H1 (cell line): ENCODE measurements at regions not wholly inside any gene's neighbourhood (a gene's known extent, or its start where the extent isn't known, plus 50 kb on each side); places are given as distances from the start of the nearest gene placed in this dataset.

Experiments used
- CTCF ChIA-PET: fragments of 300-600 bp; sonication (Branson Sonifier 250); formaldehyde crosslinking; loops from one replicate; lab custom pipeline; 2021; ENCODE audit not compliant: partially characterized antibody; lab: Charles Lee
- POLR2A ChIA-PET: fragments of 300-600 bp; sonication (Branson Sonifier 250); formaldehyde crosslinking; loops from one replicate; lab custom pipeline; 2021; ENCODE audit warnings: inconsistent platforms; ENCODE audit not compliant: partially characterized antibody; lab: Charles Lee
- DNase-seq, 2 experiments: peaks; one replicate each; pipeline versions ENCODE4 v3.0.0 to v3.0.0-alpha.2; 2010 to 2022; ENCODE audit warnings: low spot score in 2 of 2, low read depth in 1 of 2, mixed read lengths in 1 of 2
- FAIRE-seq: peaks from 2 replicates; lab custom pipeline; 2011; peaks lifted over from hg19 to GRCh38; lab: Jason Lieb, UNC
- H2AFZ ChIP-seq: 2 replicates; pipeline ENCODE4 v1.8.1; 2012; ENCODE audit warnings: low read length, inconsistent platforms
- H2AK5ac ChIP-seq: 2 replicates; pipeline ENCODE4 v1.6.1; 2013; ENCODE audit warnings: low read depth, low read length
- H2BK120ac ChIP-seq: replicated peaks from 2 replicates; pipeline ENCODE3; 2013; ENCODE audit warnings: low read depth, low read length, inconsistent platforms
- H2BK12ac ChIP-seq: 2 replicates; pipeline ENCODE4 v1.6.1; 2013; ENCODE audit warnings: low read depth, low read length
- H2BK15ac ChIP-seq: 2 replicates; pipeline ENCODE4 v1.6.1; 2013; ENCODE audit warnings: low read length
- H2BK20ac ChIP-seq: 2 replicates; pipeline ENCODE4 v1.6.1; 2013; ENCODE audit warnings: low read length
- H2BK5ac ChIP-seq: 2 replicates; pipeline ENCODE4 v1.6.1; 2013; ENCODE audit warnings: low read depth, low read length
- H3K14ac ChIP-seq: 2 replicates; pipeline ENCODE4 v1.6.1; 2013; ENCODE audit warnings: inconsistent platforms; ENCODE audit not compliant: insufficient read length
- H3K18ac ChIP-seq: 2 replicates; pipeline ENCODE4 v1.6.1; 2013; ENCODE audit warnings: low read length; ENCODE audit errors: extremely low read depth
- H3K23ac ChIP-seq: 2 replicates; pipeline ENCODE4 v1.6.1; 2013; ENCODE audit warnings: inconsistent platforms; ENCODE audit not compliant: insufficient read length
- H3K23me2 ChIP-seq: 2 replicates; pipeline ENCODE4 v1.6.1; 2013; ENCODE audit warnings: low read depth, low read length
- H3K27ac ChIP-seq: 2 replicates; pipeline ENCODE4 v1.6.1; 2011; ENCODE audit warnings: low read depth, low read length, inconsistent platforms
- H3K27me3 ChIP-seq, 4 experiments: replicated peaks in 1 of 4; 1 replicate in 1 of 4; 2 replicates in 3 of 4; pipeline versions ENCODE4 v1.6.1 to v1.8.1; 2011 to 2013; ENCODE audit warnings: low read length in 3 of 4, mild to moderate bottlenecking in 3 of 4, inconsistent platforms in 2 of 4, mixed read lengths in 2 of 4, moderate library complexity in 1 of 4; ENCODE audit not compliant: control insufficient read depth in 3 of 4, insufficient read depth in 3 of 4; ENCODE audit errors: extremely low read depth in 1 of 4
- H3K36me3 ChIP-seq, 4 experiments: 2 replicates each; pipeline versions ENCODE4 v1.6.1 to v1.8.1; 2011 to 2013; ENCODE audit warnings: mild to moderate bottlenecking in 4 of 4, low read length in 3 of 4, moderate library complexity in 2 of 4, control low read depth in 1 of 4, inconsistent platforms in 1 of 4; ENCODE audit not compliant: insufficient read depth in 4 of 4, control insufficient read depth in 2 of 4
- H3K4ac ChIP-seq: replicated peaks from 2 replicates; pipeline ENCODE3; 2013; ENCODE audit warnings: low read length, low read depth, mixed read lengths, inconsistent platforms; ENCODE audit not compliant: insufficient read length
- H3K4me1 ChIP-seq, 4 experiments: replicated peaks in 1 of 4; 1 replicate in 1 of 4; 2 replicates in 3 of 4; pipeline versions ENCODE4 v1.6.1 to v1.8.1; 2011 to 2013; ENCODE audit warnings: low read length in 3 of 4, inconsistent platforms in 2 of 4, mixed read lengths in 1 of 4; ENCODE audit not compliant: insufficient read depth in 4 of 4, control insufficient read depth in 3 of 4
- H3K4me2 ChIP-seq, 2 experiments: 2 replicates each; pipeline versions ENCODE4 v1.6.1 to v1.8.1; 2011 to 2013; ENCODE audit warnings: low read depth in 2 of 2, low read length in 2 of 2, control low read depth in 1 of 2, inconsistent platforms in 1 of 2, mild to moderate bottlenecking in 1 of 2; ENCODE audit not compliant: insufficient read depth in 1 of 2
- H3K4me3 ChIP-seq, 4 experiments: fragments of 200-600, 300-600 bp in 1 of 4; sonication (generic), shearing (Covaris generic), sonication (Bioruptor Twin) in 1 of 4; 2 replicates each; pipeline versions ENCODE4 v1.5.1 to v1.8.1; 2011 to 2016; ENCODE audit warnings: low read length in 4 of 4, low read depth in 3 of 4, control low read depth in 2 of 4, inconsistent platforms in 2 of 4, mild to moderate bottlenecking in 2 of 4, mixed read lengths in 1 of 4, moderate library complexity in 1 of 4; ENCODE audit not compliant: insufficient read depth in 2 of 4; ENCODE audit errors: extremely low read depth in 1 of 4
- H3K56ac ChIP-seq: replicated peaks from 2 replicates; pipeline ENCODE3; 2013; ENCODE audit warnings: low read depth, mild to moderate bottlenecking, mixed read lengths, low read length, inconsistent platforms; ENCODE audit not compliant: insufficient read length
- H3K79me1 ChIP-seq: 2 replicates; pipeline ENCODE4 v1.6.1; 2013; ENCODE audit warnings: low read depth, low read length, control low read depth
- H3K79me2 ChIP-seq, 2 experiments: 2 replicates each; pipeline versions ENCODE4 v1.6.1 to v1.8.1; 2012 to 2013; ENCODE audit warnings: low read length in 2 of 2, mild to moderate bottlenecking in 2 of 2, inconsistent platforms in 1 of 2; ENCODE audit not compliant: insufficient read depth in 2 of 2, control insufficient read depth in 1 of 2
- H3K9ac ChIP-seq, 4 experiments: replicated peaks in 1 of 4; 1 replicate in 1 of 4; 2 replicates in 3 of 4; pipeline versions ENCODE4 v1.6.1 to v1.8.1; 2011 to 2013; ENCODE audit warnings: low read depth in 3 of 4, low read length in 3 of 4, control low read depth in 2 of 4, mild to moderate bottlenecking in 2 of 4, moderate library complexity in 2 of 4, inconsistent platforms in 1 of 4; ENCODE audit errors: extremely low read depth in 1 of 4
- H3K9me3 ChIP-seq, 2 experiments: 2 replicates each; pipeline versions ENCODE4 v1.6.1 to v1.8.1; 2012 to 2013; ENCODE audit warnings: mild to moderate bottlenecking in 2 of 2, moderate library complexity in 2 of 2, control low read depth in 1 of 2, inconsistent platforms in 1 of 2, low read depth in 1 of 2, low read length in 1 of 2, mixed read lengths in 1 of 2; ENCODE audit not compliant: insufficient read depth in 2 of 2
- H4K20me1 ChIP-seq, 2 experiments: replicated peaks in 1 of 2; 2 replicates each; pipeline versions ENCODE3 to v1.8.1; 2011 to 2013; ENCODE audit warnings: inconsistent platforms in 2 of 2, low read length in 2 of 2, mild to moderate bottlenecking in 1 of 2; ENCODE audit not compliant: insufficient read depth in 2 of 2, control insufficient read depth in 1 of 2
- H4K5ac ChIP-seq: 2 replicates; pipeline ENCODE4 v1.6.1; 2013; ENCODE audit warnings: low read length, low read depth, mixed read lengths, inconsistent platforms; ENCODE audit not compliant: insufficient read length
- H4K8ac ChIP-seq: 2 replicates; pipeline ENCODE4 v1.8.0; 2013; ENCODE audit warnings: mild to moderate bottlenecking, moderate library complexity, low read length, inconsistent platforms; ENCODE audit not compliant: insufficient read depth; ENCODE audit errors: extremely low read depth
- H4K91ac ChIP-seq: replicated peaks from 2 replicates; pipeline ENCODE3; 2013; ENCODE audit warnings: low read length, mixed read lengths, inconsistent platforms; ENCODE audit not compliant: insufficient read length
- BACH1 ChIP-seq: IDR thresholded peaks from 2 replicates; pipeline ENCODE4 v1.6.1; 2012; ENCODE audit warnings: low read length, improper control_type of control experiment
- CHD1 ChIP-seq: IDR thresholded peaks from 2 replicates; pipeline ENCODE4 v1.6.1; 2012; ENCODE audit warnings: low read depth, low read length, improper control_type of control experiment
- E2F6 ChIP-seq: IDR thresholded peaks from 2 replicates; pipeline ENCODE4 v1.6.1; 2012; ENCODE audit warnings: inconsistent platforms
- EGR1 ChIP-seq: IDR thresholded peaks from 2 replicates; pipeline ENCODE4 v1.6.1; 2011; ENCODE audit warnings: low read depth, low read length, borderline replicate concordance
- EZH2 ChIP-seq: fragments of 200-600 bp; sonication (generic); IDR thresholded peaks from 2 replicates; pipeline ENCODE4 v1.7.1; 2012; ENCODE audit warnings: low read depth, mild to moderate bottlenecking, moderate library complexity, low read length, inconsistent platforms; ENCODE audit not compliant: severe bottlenecking
- POU5F1 ChIP-seq: IDR thresholded peaks from 2 replicates; pipeline ENCODE4 v1.6.1; 2011; ENCODE audit warnings: low read depth, mild to moderate bottlenecking, low read length, moderate library complexity
- RFX5 ChIP-seq: IDR thresholded peaks from 2 replicates; pipeline ENCODE4 v1.6.1; 2011; ENCODE audit warnings: low read depth, low read length, improper control_type of control experiment, borderline replicate concordance
- SAP30 ChIP-seq: fragments of 300-600 bp; sonication (generic); IDR thresholded peaks from 2 replicates; pipeline ENCODE4 v1.7.1; 2012; ENCODE audit warnings: low read length, moderate library complexity, mild to moderate bottlenecking, inconsistent platforms; ENCODE audit not compliant: insufficient read depth, insufficient replicate concordance
- SIX5 ChIP-seq: IDR thresholded peaks from 2 replicates; pipeline ENCODE4 v1.6.1; 2011; ENCODE audit warnings: mild to moderate bottlenecking, low read depth, low read length
- SP1 ChIP-seq: IDR thresholded peaks from 2 replicates; pipeline ENCODE4 v1.6.1; 2011; ENCODE audit warnings: low read depth, low read length
- SUZ12 ChIP-seq: fragments of 200-600 bp; sonication (generic); IDR thresholded peaks from 2 replicates; pipeline ENCODE4 v1.6.1; 2012; ENCODE audit warnings: mild to moderate bottlenecking, inconsistent platforms, low read length, moderate library complexity, mixed read lengths
- TAF1 ChIP-seq: IDR thresholded peaks from 2 replicates; pipeline ENCODE4 v1.6.1; 2011; ENCODE audit warnings: mild to moderate bottlenecking, low read depth, low read length
- USF2 ChIP-seq: IDR thresholded peaks from 2 replicates; pipeline ENCODE4 v1.6.1; 2011; ENCODE audit warnings: low read length, improper control_type of control experiment
- WGBS, 2 experiments: shearing (Covaris generic) in 1 of 2; methylation state at CpG; one replicate each; pipeline versions ENCODE4 v1.1.6 to v1.1.7; 2013 to 2015; ENCODE audit warnings: low lambda C conversion rate in 2 of 2, mixed read lengths in 2 of 2, inconsistent platforms in 1 of 2, low coverage in 1 of 2, missing lambda C conversion rate in 1 of 2; ENCODE audit not compliant: insufficient replicate concordance in 2 of 2, insufficient coverage in 1 of 2, insufficient read length in 1 of 2; ENCODE audit errors: extremely low coverage in 1 of 2, missing lambda C conversion rate in 1 of 2; 5-methylcytosine and 5-hydroxymethylcytosine counted together

- ChIA-PET POLR2A (no interaction called here), CTCF (interaction anchor here (0.6 to 1.4 kb wide), 5 partner anchors 11 to 683 kb away, joined by 3 to 5 read pairs (median 4); no protein-coding TSS in a partner anchor)
- H3K18ac ChIP-seq: no peak overlapping the region
- no peak overlapping the region for H4K8ac ChIP-seq
- H2BK5ac ChIP-seq: no peak overlapping the region
- no peaks in the 10 kb centered on the region for H4K20me1 ChIP-seq
- H3K14ac ChIP-seq: no peak overlapping the region
- no peak overlapping the region for H3K23ac ChIP-seq
- no peaks in the 10 kb centered on the region for H3K79me2 ChIP-seq
- no peak overlapping the region for H3K4ac ChIP-seq
- no peak overlapping the region for H2BK15ac ChIP-seq
- no peak overlapping the region for H2BK120ac ChIP-seq
- no peaks in the 10 kb centered on the region for H3K9me3 ChIP-seq
- no peak overlapping the region for H2AFZ ChIP-seq
- H4K5ac ChIP-seq: no peak overlapping the region
- no peaks in the 10 kb centered on the region; the same call in 1 of the 2 replicates for H3K23me2 ChIP-seq
- no peak overlapping the region for H4K91ac ChIP-seq
- TF ChIP-seq SIX5 (no peak), RFX5 (no peak), EZH2 (no peak), BACH1 (no peak), SAP30 (no peak), E2F6 (no peak), SP1 (no peak), SUZ12 (no peak), TAF1 (no peak), POU5F1 (no peak), EGR1 (no peak), USF2 (no peak), CHD1 (no peak)
- H3K79me1 ChIP-seq: no peaks in the 10 kb centered on the region
- H2BK20ac ChIP-seq: no peak overlapping the region
- no peak overlapping the region for H3K27ac ChIP-seq
- 83% methylated on average over 5 of the region's 5 CpGs; no CpG with 5 or more reads in 1 of the 2 experiments for WGBS, 2 experiments
- H3K56ac ChIP-seq: no peak overlapping the region
- H2BK12ac ChIP-seq: no peak overlapping the region
- FAIRE-seq (no peak), DNase-seq (no peak)
- H3K4me3 ChIP-seq: no peak overlapping the region
- H2AK5ac ChIP-seq: no peak overlapping the region
- H3K9ac ChIP-seq: no peak overlapping the region
- H3K4me1 ChIP-seq: no peaks in the 10 kb centered on the region
- H3K36me3 ChIP-seq: no peaks in the 10 kb centered on the region
- H3K27me3 ChIP-seq: peaks cover 0 to 1% (median 0%) of the 10 kb centered on the region in 4 experiments; a peak in 2 of 7 replicates
- no peak overlapping the region for H3K4me2 ChIP-seq
Measured at GRCh38 chr12:47026291-47026690, 53.1 kb upstream of the PCED1B start.
